ENCODE measurements at regions not wholly inside any gene's neighbourhood (a gene's known extent, or its start where the extent isn't known, plus 50 kb on each side); places are given as distances from the start of the nearest gene placed in this dataset.

- TF ChIP-seq CTCF (IDR thresholded peaks at IDR 0.05 in 4 of 5, conservative IDR thresholded peaks at IDR 0.05 in 1 of 5) (no peak), POLR2A (IDR thresholded peaks at IDR 0.05) (no peak)
Measured at GRCh38 chr18:6624661-6625311, 104.7 kb upstream of the ARHGAP28 start.

Data from gastrocnemius medialis (tissue), 4 donors.